Smooth muscle cell (in vitro differentiated cells): ENCODE measurements at regions not wholly inside any gene's neighbourhood (a gene's known extent, or its start where the extent isn't known, plus 50 kb on each side); places are given as distances from the start of the nearest gene placed in this dataset.

ENCODE experiments used
- DNase-seq: peaks from one replicate; lab custom pipeline; 2025; ENCODE audit not compliant: unreplicated experiment; lab: John Stamatoyannopoulos, UW
- H2AFZ ChIP-seq: fragments of 200-600 bp; sonication (generic); 2 replicates; pipeline ENCODE4 v1.6.0; 2016; ENCODE audit warnings: antibody characterized with exemption, low read depth, mild to moderate bottlenecking
- H3F3A ChIP-seq: fragments of 200-600 bp; sonication (generic); 2 replicates; pipeline ENCODE4 v1.6.0; 2017; ENCODE audit warnings: antibody characterized with exemption, low read depth
- H3K27ac ChIP-seq: fragments of 200-600 bp; sonication (generic); 2 replicates; pipeline ENCODE4 v1.5.1; 2016; ENCODE audit warnings: low read depth, mild to moderate bottlenecking
- H3K27me3 ChIP-seq: fragments of 200-600 bp; sonication (generic); 2 replicates; pipeline ENCODE4 v1.6.1; 2016; ENCODE audit warnings: low read depth, mild to moderate bottlenecking
- H3K36me3 ChIP-seq: fragments of 200-600 bp; sonication (generic); 2 replicates; pipeline ENCODE4 v1.5.1; 2016; ENCODE audit warnings: low read depth
- H3K4me1 ChIP-seq: fragments of 200-600 bp; sonication (generic); 2 replicates; pipeline ENCODE4 v1.5.1; 2016; ENCODE audit warnings: low read depth
- H3K4me2 ChIP-seq: fragments of 200-600 bp; sonication (generic); 2 replicates; pipeline ENCODE4 v1.6.0; 2016; ENCODE audit warnings: mild to moderate bottlenecking
- H3K4me3 ChIP-seq: fragments of 200-600 bp; sonication (generic); 2 replicates; pipeline ENCODE4 v1.5.1; 2016; ENCODE audit warnings: mild to moderate bottlenecking
- H3K79me2 ChIP-seq: fragments of 200-600 bp; sonication (generic); 2 replicates; pipeline ENCODE4 v1.6.0; 2016; ENCODE audit warnings: low read depth, mild to moderate bottlenecking
- H3K9ac ChIP-seq: fragments of 200-600 bp; sonication (generic); 2 replicates; pipeline ENCODE4 v1.6.0; 2016; ENCODE audit warnings: low read depth
- H3K9me3 ChIP-seq: fragments of 200-600 bp; sonication (generic); replicated peaks from 2 replicates; pipeline ENCODE4 v1.5.1; 2016; ENCODE audit warnings: low read depth
- H4K20me1 ChIP-seq: fragments of 200-600 bp; sonication (generic); 2 replicates; pipeline ENCODE4 v1.6.0; 2016; ENCODE audit warnings: low read depth
- CTCF ChIP-seq: fragments of 200-600 bp; sonication (generic); IDR thresholded peaks from 2 replicates; pipeline ENCODE4 v1.5.1; 2017; ENCODE audit warnings: borderline replicate concordance, mild to moderate bottlenecking, antibody characterized with exemption; ENCODE audit not compliant: insufficient read depth, poor library complexity, severe bottlenecking
- WGBS: methylation state at CpG from one replicate; pipeline ENCODE4 v1.1.7; 2016; ENCODE audit warnings: low lambda C conversion rate; 5-methylcytosine and 5-hydroxymethylcytosine counted together

GRCh38 chr4:14022456-14022855, 394.9 kb upstream of the BOD1L1 start:
- H2AFZ ChIP-seq, result no peak overlapping the region
- no peaks in the 10 kb centered on the region for H3K79me2 ChIP-seq
- no peaks in the 10 kb centered on the region for H3K9me3 ChIP-seq
- no peak for TF ChIP-seq CTCF
- H3K4me3 ChIP-seq, result no peak overlapping the region
- no peak overlapping the region for H3K4me2 ChIP-seq
- no peaks in the 10 kb centered on the region for H3K4me1 ChIP-seq
- DNase-seq, result no peak
- H3K36me3 ChIP-seq, result no peaks in the 10 kb centered on the region
- WGBS, result 5% methylated on average over 1 of the region's 1 CpG
- H3K27ac ChIP-seq, result no peak overlapping the region
- no peaks in the 10 kb centered on the region for H3F3A ChIP-seq
- no peak overlapping the region for H3K9ac ChIP-seq
- H4K20me1 ChIP-seq, result no peaks in the 10 kb centered on the region
- H3K27me3 ChIP-seq, result no peaks in the 10 kb centered on the region

GRCh38 chr4:14023036-14023435, 395.5 kb upstream of the BOD1L1 start:
- Histone ChIP-seq H3K79me2 (no peaks in the 10 kb centered on the region), H3K4me1 (no peaks in the 10 kb centered on the region), H3F3A (no peaks in the 10 kb centered on the region), H2AFZ (no peak overlapping the region), H3K36me3 (no peaks in the 10 kb centered on the region), H3K4me2 (no peak overlapping the region), H3K27me3 (no peaks in the 10 kb centered on the region), H3K9ac (no peak overlapping the region), H4K20me1 (no peaks in the 10 kb centered on the region), H3K9me3 (no peaks in the 10 kb centered on the region), H3K27ac (no peak overlapping the region), H3K4me3 (no peak overlapping the region)
- no peak for TF ChIP-seq CTCF
- DNase-seq, result no peak
- WGBS, result 73% methylated on average over 3 of the region's 3 CpGs

- no peak overlapping the region for H3K9ac ChIP-seq
- H4K20me1 ChIP-seq, result no peaks in the 10 kb centered on the region
- no peaks in the 10 kb centered on the region for H3K9me3 ChIP-seq
- H3K4me1 ChIP-seq, result no peaks in the 10 kb centered on the region
- no peak overlapping the region for H3K4me2 ChIP-seq
- H3K27ac ChIP-seq, result no peak overlapping the region
- no peaks in the 10 kb centered on the region for H3K79me2 ChIP-seq
- H3F3A ChIP-seq, result no peaks in the 10 kb centered on the region
- H3K36me3 ChIP-seq, result no peaks in the 10 kb centered on the region
- no peak for DNase-seq
- H3K4me3 ChIP-seq, result no peak overlapping the region
- no peak for TF ChIP-seq CTCF
- no peaks in the 10 kb centered on the region for H3K27me3 ChIP-seq
- H2AFZ ChIP-seq, result no peak overlapping the region
- 100% methylated on average over 1 of the region's 1 CpG for WGBS
These were observed 396.4 kb upstream of the BOD1L1 start for GRCh38 chr4:14023896-14024295.

DNA sequence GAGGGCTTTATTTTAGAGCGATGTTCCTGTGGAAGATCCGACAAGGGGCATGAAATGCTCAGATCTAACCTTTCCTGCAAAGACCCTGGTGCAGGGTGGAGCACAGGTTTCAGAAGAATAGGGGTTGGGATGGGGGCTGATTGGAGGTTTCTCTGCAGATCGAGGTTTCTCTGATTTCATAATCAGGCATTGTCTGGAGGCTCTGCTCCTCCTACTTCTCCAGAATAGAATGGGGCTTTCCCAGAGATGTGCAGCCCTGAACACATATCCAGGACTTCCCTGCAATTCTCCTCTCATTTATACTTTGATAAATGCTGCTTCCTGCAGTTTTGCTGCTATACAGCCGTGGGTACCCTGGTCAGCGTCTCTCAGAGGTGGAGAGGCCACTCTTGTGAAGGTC, 397.6 kb upstream of the BOD1L1 start:
- Histone ChIP-seq H3K27me3 (peaks cover 4% of the 10 kb centered on the region), H3K79me2 (no peaks in the 10 kb centered on the region), H3F3A (no peaks in the 10 kb centered on the region), H3K36me3 (no peaks in the 10 kb centered on the region), H3K4me2 (no peak overlapping the region), H3K27ac (no peak overlapping the region), H4K20me1 (no peaks in the 10 kb centered on the region), H2AFZ (no peak overlapping the region), H3K9me3 (no peaks in the 10 kb centered on the region), H3K4me3 (no peak overlapping the region), H3K4me1 (no peaks in the 10 kb centered on the region), H3K9ac (no peak overlapping the region)
- WGBS, result 72% methylated on average over 5 of the region's 5 CpGs
- no peak for TF ChIP-seq CTCF
- DNase-seq, result no peak
